GM18505 (cell line): ENCODE measurements at regions not wholly inside any gene's neighbourhood (a gene's known extent, or its start where the extent isn't known, plus 50 kb on each side); places are given as distances from the start of the nearest gene placed in this dataset.
"Not testable (repeated sequence)": the region's sequence is repeated elsewhere in the genome, so short reads cannot be mapped to it uniquely, and the experiment has no call there.

Experiments used
- ATAC-seq: cut with Tn5 transposase; IDR thresholded peaks from one replicate; pipeline ENCODE4 v1.9.1; 2021; ENCODE audit not compliant: unreplicated experiment
- POLR2A ChIP-seq: IDR thresholded peaks from 4 replicates; pipeline ENCODE4 v1.6.1; 2011; ENCODE audit warnings: borderline replicate concordance; ENCODE audit not compliant: insufficient read depth, insufficient read length; ENCODE audit errors: extremely low read depth

DNA sequence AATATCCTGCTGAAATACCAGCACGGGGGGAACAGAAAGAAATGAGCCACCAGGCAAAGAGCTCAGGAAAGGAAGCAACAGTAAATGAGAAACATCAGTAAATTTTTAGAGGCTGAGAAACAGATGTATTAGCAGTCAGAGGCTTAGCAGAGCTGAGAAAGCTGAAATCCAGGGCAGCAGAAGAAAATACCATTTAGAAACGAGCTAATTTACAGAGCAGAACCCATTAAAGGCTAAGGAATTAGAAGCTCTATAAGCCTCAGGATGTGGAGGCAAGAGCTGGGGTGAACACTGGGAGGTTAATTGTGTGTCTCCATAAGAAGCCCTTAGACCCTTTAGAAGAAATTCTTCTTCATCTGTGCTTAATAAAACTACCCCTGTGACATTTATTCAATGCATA, 178.6 kb upstream of the RGS17 start:
- no peak for TF ChIP-seq POLR2A
- no peak for ATAC-seq

DNA sequence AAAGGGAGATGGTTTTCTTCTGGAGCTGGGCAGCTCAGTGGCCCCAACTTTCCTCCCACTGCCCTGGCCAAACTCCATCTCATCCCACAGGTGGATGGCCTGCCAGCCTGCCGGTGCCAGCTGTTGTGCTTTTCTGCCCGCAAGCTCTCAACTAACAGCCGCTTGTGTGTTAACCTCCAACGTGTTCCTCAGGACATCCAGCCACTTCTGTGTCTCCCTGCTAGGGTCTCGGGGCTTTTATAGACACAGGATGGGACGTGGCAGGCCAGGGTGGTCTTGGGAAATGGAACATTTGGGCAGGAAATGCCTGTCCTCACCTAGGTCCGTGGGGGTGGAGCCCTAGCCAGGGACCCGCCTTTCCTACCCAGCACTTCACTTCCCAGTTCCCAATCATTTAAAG, 171.1 kb upstream of the RGS17 start:
- ATAC-seq, result no peak
- TF ChIP-seq POLR2A, result no peak

DNA sequence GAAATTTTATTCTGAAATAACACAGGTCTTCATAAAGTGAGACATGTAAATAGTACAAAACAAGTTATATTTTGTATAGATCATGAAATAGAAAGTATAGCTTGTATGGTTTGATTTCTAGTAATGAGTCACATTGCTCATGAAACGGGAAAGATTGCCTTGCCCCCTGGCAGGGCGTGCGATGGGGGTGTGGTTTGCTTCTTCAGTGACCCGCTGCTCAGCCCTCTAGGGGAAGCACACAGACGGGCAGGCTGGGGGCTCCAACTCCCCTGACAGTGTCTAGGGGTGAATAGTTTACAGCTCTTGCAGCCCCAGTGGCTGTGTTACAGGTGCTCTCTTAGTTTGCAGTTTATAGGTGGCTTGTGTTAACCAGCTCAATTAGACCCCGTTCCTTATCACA, 170.5 kb upstream of the RGS17 start:
- no peak for TF ChIP-seq POLR2A
- peak; percentile 59 for ATAC-seq

DNA sequence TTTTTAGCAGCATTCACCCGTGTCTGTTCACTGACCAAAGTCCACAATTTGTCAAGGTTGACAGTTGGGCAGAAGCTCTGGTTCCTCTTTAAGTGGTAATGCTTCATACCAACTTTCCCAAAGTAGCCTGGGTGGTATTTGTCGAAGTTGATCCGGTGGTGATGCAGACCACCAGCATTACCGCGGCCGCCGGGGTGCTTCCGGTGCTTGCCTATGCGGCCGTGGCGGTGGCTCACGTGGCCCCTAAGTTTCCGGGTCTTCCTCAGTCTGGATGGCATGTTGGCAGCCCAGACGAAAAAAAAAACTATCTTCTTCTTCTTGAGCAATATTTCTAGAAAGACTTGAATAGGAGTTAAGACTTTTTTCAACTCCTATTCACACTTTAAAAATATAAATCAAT, 151.4 kb upstream of the RGS17 start:
- not testable (repeated sequence) for ATAC-seq

DNA sequence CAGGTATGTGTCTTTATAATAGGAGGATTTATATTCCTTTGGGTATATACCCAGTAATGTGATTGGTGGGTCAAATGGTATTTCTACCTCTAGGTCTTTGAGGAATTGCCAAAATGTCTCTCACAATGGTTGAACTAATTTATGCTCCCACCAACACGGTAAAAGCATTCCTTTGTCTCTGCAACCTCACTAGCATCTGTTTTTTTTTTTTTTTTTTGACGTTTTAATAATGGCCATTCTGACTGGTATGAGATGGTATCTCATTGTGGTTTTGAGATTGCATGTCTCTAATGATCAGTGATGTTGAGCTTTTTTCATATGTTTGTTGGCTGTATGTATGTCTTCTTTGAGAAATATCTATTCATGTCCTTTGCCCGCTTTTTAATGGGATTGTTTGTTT, 144.9 kb upstream of the RGS17 start:
- TF ChIP-seq POLR2A, result no peak
- ATAC-seq, result no peak

DNA sequence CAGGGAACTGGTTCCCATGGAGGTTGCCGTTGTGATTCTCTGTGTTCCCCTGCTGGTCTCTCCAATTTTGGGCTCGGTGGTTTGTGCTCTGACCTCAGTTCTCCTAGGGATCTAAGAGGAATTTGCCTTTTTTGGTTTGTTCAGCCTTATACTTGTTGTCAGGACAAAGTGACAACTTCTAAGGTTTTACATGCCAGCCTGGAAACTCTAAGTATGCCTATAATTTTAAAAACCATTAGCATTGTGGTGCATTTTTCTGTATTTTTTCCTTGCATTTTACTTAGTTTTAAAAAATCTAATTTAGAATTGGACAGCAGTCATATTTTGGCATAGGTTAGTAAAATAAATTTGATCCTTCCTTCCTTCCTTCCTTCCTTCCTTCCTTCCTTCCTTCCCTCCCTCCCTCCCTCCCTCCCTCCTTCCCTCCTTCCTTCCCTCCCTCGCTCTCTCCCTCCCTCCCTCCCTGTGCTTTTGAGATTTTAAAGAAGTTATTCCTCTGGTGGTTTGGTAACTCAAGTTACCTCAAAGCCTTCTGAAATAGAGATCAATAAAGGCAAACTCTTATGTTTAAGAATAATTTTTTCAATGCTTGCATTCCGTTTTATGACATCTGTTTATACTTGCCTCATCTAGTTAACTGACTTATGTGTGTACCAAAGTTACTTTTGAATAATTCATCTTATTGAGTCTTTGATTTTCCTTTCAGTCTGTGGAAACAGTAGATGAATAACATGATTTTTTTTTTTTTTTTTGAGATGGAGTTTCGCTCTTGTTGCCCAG, 141.3 kb upstream of the RGS17 start:
- ATAC-seq, result no peak
- no peak for TF ChIP-seq POLR2A

DNA sequence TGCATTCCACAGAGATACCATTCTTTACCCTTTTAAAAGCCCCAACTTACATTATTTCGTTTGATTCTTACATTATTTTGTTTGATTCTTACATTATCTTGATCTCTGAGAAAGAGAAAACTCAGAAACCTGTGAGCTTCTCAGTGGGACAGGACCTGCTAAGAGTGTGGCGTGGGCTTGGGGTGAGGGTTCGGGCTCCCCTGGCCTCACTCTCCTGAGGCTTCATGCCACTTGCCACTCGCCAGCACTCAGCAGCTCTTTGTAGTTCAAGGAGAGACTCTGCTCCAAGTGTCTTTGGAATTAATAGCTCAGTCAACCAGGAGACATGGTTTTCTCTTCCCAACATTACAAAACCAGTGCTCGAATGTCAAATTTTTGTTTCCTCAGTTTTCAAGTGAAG, 132.4 kb upstream of the RGS17 start:
- no peak for TF ChIP-seq POLR2A
- ATAC-seq, result no peak

DNA sequence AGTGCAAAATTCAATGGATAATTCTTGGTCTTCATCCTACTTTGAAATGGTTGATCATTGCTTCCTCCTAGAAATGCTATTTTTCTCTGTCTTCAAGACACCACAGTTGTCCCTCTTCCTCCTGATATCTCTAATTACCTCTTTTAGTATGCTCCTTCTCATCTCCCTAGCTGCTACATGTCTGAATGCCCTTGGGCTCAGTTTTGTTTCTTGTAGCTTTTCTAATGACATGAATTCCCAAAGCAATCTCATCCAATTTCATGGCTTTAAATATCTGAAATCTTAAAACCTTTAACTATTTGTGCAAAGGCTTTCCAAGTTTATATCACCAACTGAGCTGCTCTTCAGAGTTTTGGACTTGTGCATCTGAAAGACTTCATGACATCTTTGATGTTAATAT, 120.2 kb upstream of the RGS17 start:
- no peak for ATAC-seq

DNA sequence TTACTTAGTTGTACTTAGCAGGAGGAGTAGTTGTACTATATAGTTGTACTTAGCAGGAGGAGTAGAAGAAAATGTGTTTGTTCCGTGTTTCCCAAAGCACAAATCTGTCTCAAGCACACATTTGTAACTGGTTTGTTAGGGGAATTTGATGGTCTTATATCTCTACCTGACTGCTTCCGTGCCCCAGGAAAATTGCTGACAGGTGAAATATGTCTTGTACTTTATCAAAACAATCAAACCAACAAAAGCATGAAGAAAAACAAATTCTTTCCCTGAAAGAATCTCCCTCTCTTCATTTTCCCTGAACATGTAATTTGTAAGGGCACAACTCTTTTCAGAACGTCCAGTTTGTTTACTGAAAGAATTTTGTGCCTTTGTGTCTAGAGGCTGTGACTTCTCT, 106.6 kb upstream of the RGS17 start:
- no peak for TF ChIP-seq POLR2A

More for the DNA sequence above, 120.2 kb upstream of the RGS17 start:
- TF ChIP-seq POLR2A, result no peak

DNA sequence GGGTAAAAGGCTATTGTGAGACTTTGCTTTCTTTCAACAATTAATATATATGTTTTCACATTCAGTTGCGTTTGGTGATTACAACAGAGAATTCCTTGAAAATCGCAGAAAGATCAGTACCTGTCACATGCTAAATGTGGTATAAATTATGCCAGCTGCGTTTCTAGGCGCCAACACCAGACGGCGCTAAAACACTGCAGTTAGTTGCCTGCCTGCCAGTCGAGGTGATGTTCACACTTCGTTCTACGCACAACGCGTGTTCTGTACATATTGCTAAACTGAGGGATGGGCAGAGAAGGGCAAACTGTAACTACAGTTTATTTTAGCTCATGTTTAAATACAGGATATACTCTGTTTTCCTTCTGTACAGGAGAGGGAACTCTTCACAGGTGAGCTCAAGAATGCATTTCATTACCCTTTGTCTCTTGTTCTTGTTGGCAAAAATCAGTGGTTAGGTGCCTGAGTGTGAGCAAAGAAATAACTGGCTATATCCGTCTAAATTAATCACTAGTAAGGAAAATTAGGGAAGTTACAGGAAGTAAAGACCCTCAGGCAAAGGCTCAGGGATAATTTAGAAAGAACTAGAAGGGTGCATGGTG, 100.1 kb upstream of the RGS17 start:
- ATAC-seq, result no peak
- TF ChIP-seq POLR2A, result no peak

More for the DNA sequence above, 106.6 kb upstream of the RGS17 start:
- no peak for ATAC-seq

DNA sequence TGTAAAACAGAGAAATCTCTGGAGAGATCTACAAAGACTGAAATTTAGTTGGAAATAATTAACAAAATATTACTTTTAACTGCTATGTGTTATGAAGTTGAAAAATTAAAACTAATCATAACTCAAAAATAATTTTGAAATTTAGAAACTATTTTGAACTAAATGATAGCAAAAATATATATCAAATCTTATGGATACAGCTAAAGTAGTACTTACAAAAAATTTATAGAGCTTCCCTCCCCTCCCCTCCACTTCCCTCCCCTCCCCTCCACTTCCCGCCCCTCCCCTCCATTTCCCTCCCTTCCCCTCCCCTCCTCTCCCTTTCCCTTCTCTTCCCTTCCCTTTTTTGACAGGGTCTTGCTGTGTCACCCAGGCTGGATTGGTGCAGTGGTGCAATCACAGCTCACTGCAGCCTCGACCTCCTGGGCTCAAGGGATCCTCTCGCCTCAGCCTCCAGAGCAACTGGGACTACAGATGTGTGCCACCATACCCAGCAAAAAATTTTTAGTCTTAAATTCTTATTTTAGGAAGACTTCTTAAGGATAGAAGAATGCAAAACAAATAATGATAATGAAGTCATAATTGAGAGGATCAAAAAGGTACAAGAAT, 87.2 kb upstream of the RGS17 start:
- ATAC-seq, result no peak
- TF ChIP-seq POLR2A, result no peak

DNA sequence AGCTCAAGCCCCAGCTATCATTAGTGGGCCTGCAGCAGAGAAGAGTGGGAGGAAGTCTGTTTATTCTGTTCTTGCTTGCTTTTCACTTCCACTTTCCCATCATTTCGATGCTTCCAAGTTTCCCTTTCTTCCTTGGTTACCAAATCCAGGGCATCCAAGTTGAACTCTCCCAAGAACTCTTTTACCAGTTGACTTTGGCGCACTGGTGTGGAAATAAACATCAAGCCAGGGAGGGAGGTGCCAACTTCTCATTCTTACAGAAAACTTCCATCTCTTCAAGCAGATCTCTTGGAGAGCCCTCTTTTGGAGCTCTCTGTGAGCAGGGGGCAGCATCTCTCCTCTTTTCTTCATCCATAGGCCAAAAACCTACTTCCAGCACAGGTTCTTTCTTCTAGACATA, 85.7 kb upstream of the RGS17 start:
- no peak for ATAC-seq
- no peak for TF ChIP-seq POLR2A

DNA sequence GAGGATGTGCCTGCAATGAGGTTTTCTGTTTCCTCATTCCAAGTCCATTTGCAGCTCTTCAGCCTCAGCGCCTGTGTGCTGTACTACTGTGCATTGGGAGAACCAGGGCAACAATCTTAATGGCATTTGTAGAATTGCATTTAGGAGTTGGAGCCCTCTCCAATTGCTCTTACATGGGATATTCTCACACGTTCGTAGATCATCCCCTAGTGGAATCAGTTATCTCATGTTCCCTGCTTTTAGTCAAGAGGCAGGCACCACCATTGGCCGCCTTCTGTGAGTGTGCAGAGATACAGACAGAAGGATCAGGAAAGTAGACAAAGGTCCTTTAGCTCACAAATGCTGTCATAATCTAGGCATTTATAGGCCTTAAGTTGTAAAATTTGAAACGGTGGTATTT, 84.2 kb upstream of the RGS17 start:
- ATAC-seq, result no peak
- no peak for TF ChIP-seq POLR2A

DNA sequence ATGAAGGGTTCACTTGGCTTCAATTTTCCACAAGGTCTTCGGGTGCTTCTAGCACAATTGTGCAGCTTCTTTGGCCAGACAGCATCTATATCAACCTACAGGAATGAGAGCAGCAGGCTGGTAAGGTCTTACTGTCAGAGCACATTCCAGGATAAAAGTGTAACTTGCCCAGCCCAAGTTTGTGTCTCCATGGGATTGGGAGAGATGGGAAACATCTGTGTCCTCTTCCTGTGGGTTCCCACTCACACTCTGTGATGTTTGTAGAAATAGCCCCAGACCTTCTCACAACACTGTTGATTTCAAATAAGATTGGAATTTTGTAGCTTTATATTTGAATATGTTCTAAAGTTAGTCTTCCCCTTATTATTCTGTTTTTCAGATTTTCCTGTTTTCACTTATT, 83.4 kb upstream of the RGS17 start:
- no peak for TF ChIP-seq POLR2A
- no peak for ATAC-seq

DNA sequence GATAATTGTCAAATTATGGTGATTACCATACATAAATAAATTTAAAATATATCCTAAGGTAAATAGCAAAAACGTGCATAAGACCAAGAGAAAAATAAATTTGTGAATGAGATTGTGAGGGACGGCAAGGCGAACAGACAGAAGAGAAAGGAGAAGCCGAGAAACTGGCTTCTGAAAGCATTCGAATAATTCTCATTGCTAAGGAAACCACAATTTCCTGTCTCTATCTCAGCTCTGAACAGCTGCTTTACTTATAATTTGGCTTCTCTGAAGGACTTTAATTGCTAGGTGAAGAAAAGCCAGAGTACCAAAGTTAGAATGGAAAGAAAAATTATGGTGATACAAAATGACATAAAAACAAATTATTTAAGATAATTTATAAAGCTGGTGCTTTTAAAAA, 79.0 kb upstream of the RGS17 start:
- no peak for TF ChIP-seq POLR2A
- ATAC-seq, result peak; percentile 84

DNA sequence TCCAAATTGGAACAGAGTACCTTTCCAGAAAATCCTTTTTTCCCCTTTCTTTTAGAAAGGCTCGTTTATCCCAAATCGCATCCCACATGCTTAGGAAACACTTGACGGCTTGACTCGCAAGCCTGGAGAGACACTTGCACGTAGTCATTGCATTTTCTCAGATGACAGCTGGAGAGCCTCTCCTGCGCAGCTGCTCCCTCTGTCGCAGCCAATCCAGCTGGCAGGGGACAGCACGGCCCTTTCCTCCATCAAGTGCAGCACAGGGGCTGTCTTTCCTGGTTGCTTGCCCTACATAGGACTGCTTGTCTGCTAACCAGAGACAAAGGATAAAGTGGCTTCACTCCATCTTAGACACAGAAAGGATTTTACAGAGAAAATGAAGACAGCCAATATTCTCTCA, 77.6 kb upstream of the RGS17 start:
- no peak for TF ChIP-seq POLR2A
- ATAC-seq, result no peak
